ENCODE measurements at regions not wholly inside any gene's neighbourhood (a gene's known extent, or its start where the extent isn't known, plus 50 kb on each side); places are given as distances from the start of the nearest gene placed in this dataset.

GRCh38 chr12:11969437-11970154, 101.1 kb upstream of the BCL2L14 start:
- TF ChIP-seq CTCF (conservative IDR thresholded peaks at IDR 0.05; ENCODE audit: low read depth, low read length): no peak
- no peak for TF ChIP-seq EZH2 (IDR thresholded peaks at IDR 0.05; ENCODE audit: borderline replicate concordance, low read depth, low read length, poor library complexity, severe bottlenecking)

Measured in A673 (cell line).